Lower leg skin (tissue), 4 donors: ENCODE measurements at regions not wholly inside any gene's neighbourhood (a gene's known extent, or its start where the extent isn't known, plus 50 kb on each side); places are given as distances from the start of the nearest gene placed in this dataset.

Experiments
- DNase-seq, 2 donors: peaks; one replicate each; pipeline ENCODE4 v3.0.0-alpha.2; 2019; ENCODE audit warnings: low spot score in 2 of 2
- H3K4me3 ChIP-seq: fragments of 200-600 bp; sonication (generic); 2 replicates; pipeline ENCODE4 v1.5.1; 2017; ENCODE audit warnings: mild to moderate bottlenecking, low read depth; ENCODE audit not compliant: poor library complexity, severe bottlenecking
- CTCF ChIP-seq, 3 donors: fragments of 450-650 bp; IDR thresholded peaks; one replicate each; pipeline ENCODE4 v1.5.1; 2016; ENCODE audit warnings: antibody characterized with exemption in 3 of 3, mild to moderate bottlenecking in 3 of 3, moderate library complexity in 2 of 3
- POLR2A ChIP-seq, 2 donors: fragments of 450-650 bp; IDR thresholded peaks; one replicate each; pipeline ENCODE4 v1.6.1; 2016 to 2017; ENCODE audit warnings: antibody characterized with exemption in 2 of 2, mild to moderate bottlenecking in 1 of 2, moderate library complexity in 1 of 2
- WGBS, 2 donors: methylation state at CpG; one replicate each; pipeline ENCODE4 v1.1.5; 2018; 5-methylcytosine and 5-hydroxymethylcytosine counted together
- intact Hi-C: fragments of 100-400 bp; cut with DNase I; formaldehyde crosslinking; loops from one replicate; pipeline ENCODE4 v1.15.0; 2023; ENCODE audit warnings: low total_unique reads

GRCh38 chr11:116579857-116580727, 192.7 kb downstream of the BUD13 start:
- WGBS, 2 donors, result 2% methylated on average over 46 to 66 of the region's 76 CpGs
- DNase-seq, result no peak
- intact Hi-C loops, result no loop called here
- no peak overlapping the region for H3K4me3 ChIP-seq
- TF ChIP-seq CTCF (IDR thresholded peaks at IDR 0.05), result no peak
- no peak for TF ChIP-seq POLR2A (IDR thresholded peaks at IDR 0.05)

GRCh38 chr11:116579031-116579653, 193.6 kb downstream of the BUD13 start:
- WGBS, 2 donors, result 19 to 23% methylated on average over 8 to 9 of the region's 9 CpGs
- DNase-seq, result no peak
- no peak overlapping the region for H3K4me3 ChIP-seq
- intact Hi-C loops, result no loop called here
- no peak for TF ChIP-seq CTCF (IDR thresholded peaks at IDR 0.05)
- TF ChIP-seq POLR2A (IDR thresholded peaks at IDR 0.05), result no peak

- no peak overlapping the region for H3K4me3 ChIP-seq
- WGBS, 2 donors, result 55 to 56% methylated on average over 3 of the region's 3 CpGs
- intact Hi-C loops, result no loop called here
- no peak for DNase-seq
- TF ChIP-seq POLR2A (IDR thresholded peaks at IDR 0.05) (no peak), CTCF (IDR thresholded peaks at IDR 0.05) (no peak)
Observed at GRCh38 chr11:116577956-116578355, 194.8 kb downstream of the BUD13 start.

GRCh38 chr11:116577273-116577672, 195.5 kb downstream of the BUD13 start:
- no peak for TF ChIP-seq CTCF (IDR thresholded peaks at IDR 0.05)
- intact Hi-C loops, result no loop called here
- H3K4me3 ChIP-seq, result no peak overlapping the region
- WGBS, 2 donors, result 26 to 36% methylated on average over 4 of the region's 4 CpGs
- DNase-seq, result no peak

- H3K4me3 ChIP-seq, result no peak overlapping the region
- DNase-seq, result no peak
- no peak for TF ChIP-seq POLR2A (IDR thresholded peaks at IDR 0.05)
- no peak for TF ChIP-seq CTCF (IDR thresholded peaks at IDR 0.05)
- 31 to 34% methylated on average over 2 of the region's 2 CpGs for WGBS, 2 donors
- intact Hi-C loops, result no loop called here
Observed at GRCh38 chr11:116576526-116576925, 196.3 kb downstream of the BUD13 start.
